ENCODE measurements at regions not wholly inside any gene's neighbourhood (a gene's known extent, or its start where the extent isn't known, plus 50 kb on each side); places are given as distances from the start of the nearest gene placed in this dataset.

DNA sequence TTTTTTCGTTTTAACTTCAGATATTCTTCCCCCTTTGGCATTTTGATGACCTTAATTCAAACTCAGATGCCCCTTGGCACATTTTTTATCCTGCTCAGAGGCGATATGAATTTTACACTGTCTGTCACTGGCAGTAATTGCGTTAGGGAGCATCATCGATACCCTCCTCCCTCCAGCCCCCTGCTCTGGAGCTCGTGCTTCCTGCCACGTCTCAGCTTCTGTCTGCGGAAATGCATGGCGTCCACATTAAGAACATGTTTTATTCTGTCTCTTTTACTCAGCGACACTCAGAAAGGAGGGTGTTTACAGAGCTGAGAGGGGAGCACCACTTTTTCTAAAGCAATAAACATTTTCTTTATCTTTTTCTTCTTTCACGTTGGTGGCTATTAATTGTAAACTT, 254.2 kb downstream of the EBLN2 start:
- TF ChIP-seq JUND (IDR thresholded peaks at IDR 0.05) (no peak), GABPA (IDR thresholded peaks at IDR 0.05 in 1 of 2, conservative IDR thresholded peaks at IDR 0.05 in 1 of 2) (no peak), NR2F2 (IDR thresholded peaks at IDR 0.05) (no peak), REST (IDR thresholded peaks at IDR 0.05) (no peak), RXRA (IDR thresholded peaks at IDR 0.05) (no peak), MAX (IDR thresholded peaks at IDR 0.05) (no peak), EGR1 (IDR thresholded peaks at IDR 0.05; ENCODE audit: low read depth in 2 of 2) (no peak)
- TF ChIP-seq, protein P1, sequence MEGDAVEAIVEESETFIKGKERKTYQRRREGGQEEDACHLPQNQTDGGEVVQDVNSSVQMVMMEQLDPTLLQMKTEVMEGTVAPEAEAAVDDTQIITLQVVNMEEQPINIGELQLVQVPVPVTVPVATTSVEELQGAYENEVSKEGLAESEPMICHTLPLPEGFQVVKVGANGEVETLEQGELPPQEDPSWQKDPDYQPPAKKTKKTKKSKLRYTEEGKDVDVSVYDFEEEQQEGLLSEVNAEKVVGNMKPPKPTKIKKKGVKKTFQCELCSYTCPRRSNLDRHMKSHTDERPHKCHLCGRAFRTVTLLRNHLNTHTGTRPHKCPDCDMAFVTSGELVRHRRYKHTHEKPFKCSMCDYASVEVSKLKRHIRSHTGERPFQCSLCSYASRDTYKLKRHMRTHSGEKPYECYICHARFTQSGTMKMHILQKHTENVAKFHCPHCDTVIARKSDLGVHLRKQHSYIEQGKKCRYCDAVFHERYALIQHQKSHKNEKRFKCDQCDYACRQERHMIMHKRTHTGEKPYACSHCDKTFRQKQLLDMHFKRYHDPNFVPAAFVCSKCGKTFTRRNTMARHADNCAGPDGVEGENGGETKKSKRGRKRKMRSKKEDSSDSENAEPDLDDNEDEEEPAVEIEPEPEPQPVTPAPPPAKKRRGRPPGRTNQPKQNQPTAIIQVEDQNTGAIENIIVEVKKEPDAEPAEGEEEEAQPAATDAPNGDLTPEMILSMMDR (IDR thresholded peaks at IDR 0.05; ENCODE audit: low read depth, low read length, missing input control) = no peak
- no peak overlapping the region for H3K4me3 ChIP-seq (ENCODE audit: low read depth in 1 of 3, low read length in 3 of 3)
- H3K4me1 ChIP-seq (ENCODE audit: control insufficient read depth in 4 of 4, insufficient read depth in 4 of 4, low read length in 3 of 4) = no peaks in the 10 kb centered on the region
- H3K27ac ChIP-seq (ENCODE audit: low read depth in 1 of 2, low read length in 2 of 2) = no peak overlapping the region
- H3K36me3 ChIP-seq (ENCODE audit: control insufficient read depth in 4 of 4, insufficient read depth in 3 of 4, low read depth in 1 of 4, low read length in 3 of 4) = no peaks in the 10 kb centered on the region
- DNase-seq (ENCODE audit: low spot score) = no peak
- H3K9me3 ChIP-seq (ENCODE audit: control insufficient read depth in 4 of 4, low read length in 3 of 4) = no peaks in the 10 kb centered on the region
- H3K9ac ChIP-seq (ENCODE audit: low read depth in 1 of 2, low read length in 2 of 2) = no peak overlapping the region
- 57% methylated on average over 10 of the region's 10 CpGs for WGBS
- no peaks in the 10 kb centered on the region for H3K27me3 ChIP-seq (ENCODE audit: control insufficient read depth in 4 of 4, insufficient read depth in 4 of 4, low read length in 3 of 4)

GRCh38 chr3:73319179-73319769, 257.8 kb downstream of the EBLN2 start:
- Histone ChIP-seq H3K36me3 (ENCODE audit: control insufficient read depth in 4 of 4, insufficient read depth in 3 of 4, low read depth in 1 of 4, low read length in 3 of 4) (no peaks in the 10 kb centered on the region), H3K27ac (ENCODE audit: low read depth in 1 of 2, low read length in 2 of 2) (no peak overlapping the region), H3K9me3 (ENCODE audit: control insufficient read depth in 4 of 4, low read length in 3 of 4) (peaks cover 0 to 2% (median 0%) of the 10 kb centered on the region in 4 donors), H3K4me1 (ENCODE audit: control insufficient read depth in 4 of 4, insufficient read depth in 4 of 4, low read length in 3 of 4) (no peaks in the 10 kb centered on the region), H3K9ac (ENCODE audit: low read depth in 1 of 2, low read length in 2 of 2) (no peak overlapping the region), H3K4me3 (ENCODE audit: low read depth in 1 of 3, low read length in 3 of 3) (no peak overlapping the region), H3K27me3 (ENCODE audit: control insufficient read depth in 4 of 4, insufficient read depth in 4 of 4, low read length in 3 of 4) (no peaks in the 10 kb centered on the region)
- no peak for DNase-seq (ENCODE audit: low spot score)
- TF ChIP-seq GABPA (IDR thresholded peaks at IDR 0.05 in 1 of 2, conservative IDR thresholded peaks at IDR 0.05 in 1 of 2) = no peak
- TF ChIP-seq RAD21 (IDR thresholded peaks at IDR 0.05) = no peak
- TF ChIP-seq EGR1 (IDR thresholded peaks at IDR 0.05; ENCODE audit: low read depth in 2 of 2) = no peak
- WGBS = 55% methylated on average over 5 of the region's 5 CpGs

DNA sequence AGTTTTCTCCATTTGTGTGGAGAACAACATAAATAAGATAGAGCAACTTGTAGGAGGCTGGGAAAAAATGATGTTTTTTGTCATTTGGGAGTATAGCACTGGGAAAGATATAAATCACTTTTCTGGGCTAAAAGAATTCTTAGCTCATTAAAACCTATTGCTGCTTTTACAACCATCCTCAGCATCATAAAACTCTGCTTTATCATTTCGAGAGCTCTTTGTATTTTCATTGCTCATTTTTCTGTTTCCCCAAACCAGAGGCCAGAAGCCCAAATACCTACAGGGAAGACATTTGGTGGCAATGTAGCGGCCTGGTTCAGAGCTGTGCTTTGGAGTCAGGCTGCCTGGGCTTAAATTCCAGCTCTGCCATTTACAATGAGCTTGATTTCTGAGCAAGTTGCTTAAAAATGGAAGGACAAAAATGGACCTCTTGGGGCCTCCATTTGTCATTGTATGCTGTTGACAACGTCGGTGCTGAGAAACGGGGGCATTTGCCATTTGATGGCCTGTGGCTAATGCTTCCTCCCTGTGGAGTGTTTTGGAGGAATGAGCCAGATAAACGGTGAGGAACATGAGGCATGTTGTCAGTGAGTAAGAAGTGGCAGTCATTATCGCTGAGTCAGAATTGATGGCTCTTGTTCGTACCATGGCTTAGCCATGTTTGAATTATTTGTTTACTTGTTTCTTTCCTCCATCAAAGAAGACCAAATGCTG, 260.0 kb downstream of the EBLN2 start:
- no peak for DNase-seq (ENCODE audit: low spot score)
- H3K9ac ChIP-seq (ENCODE audit: low read depth in 1 of 2, low read length in 2 of 2) = no peak overlapping the region
- H3K27me3 ChIP-seq (ENCODE audit: control insufficient read depth in 4 of 4, insufficient read depth in 4 of 4, low read length in 3 of 4) = peaks cover 0 to 3% (median 0%) of the 10 kb centered on the region in 4 donors
- no peaks in the 10 kb centered on the region for H3K4me1 ChIP-seq (ENCODE audit: control insufficient read depth in 4 of 4, insufficient read depth in 4 of 4, low read length in 3 of 4)
- H3K9me3 ChIP-seq (ENCODE audit: control insufficient read depth in 4 of 4, low read length in 3 of 4) = peaks cover 0 to 2% (median 0%) of the 10 kb centered on the region in 4 donors
- H3K27ac ChIP-seq (ENCODE audit: low read depth in 1 of 2, low read length in 2 of 2) = no peak overlapping the region
- 67% methylated on average over 8 of the region's 8 CpGs for WGBS
- H3K4me3 ChIP-seq (ENCODE audit: low read depth in 1 of 3, low read length in 3 of 3) = no peak overlapping the region
- H3K36me3 ChIP-seq (ENCODE audit: control insufficient read depth in 4 of 4, insufficient read depth in 3 of 4, low read depth in 1 of 4, low read length in 3 of 4) = no peaks in the 10 kb centered on the region
- TF ChIP-seq EGR1 (IDR thresholded peaks at IDR 0.05; ENCODE audit: low read depth in 2 of 2) (no peak), HNF4A (conservative IDR thresholded peaks at IDR 0.05) (no peak), SP1 (IDR thresholded peaks at IDR 0.05) (no peak), ATF3 (IDR thresholded peaks at IDR 0.05) (no peak), FOXA2 (IDR thresholded peaks at IDR 0.05) (no peak), RXRA (IDR thresholded peaks at IDR 0.05) (no peak), TAF1 (conservative IDR thresholded peaks at IDR 0.05) (no peak), NR2F2 (IDR thresholded peaks at IDR 0.05) (no peak)
- TF ChIP-seq, protein P1 (IDR thresholded peaks at IDR 0.05; ENCODE audit: low read depth, low read length, missing input control) = no peak

Data from liver (tissue), 8 donors.